OCI-LY1 (cell line): ENCODE measurements at regions not wholly inside any gene's neighbourhood (a gene's known extent, or its start where the extent isn't known, plus 50 kb on each side); places are given as distances from the start of the nearest gene placed in this dataset.

Experiments used
- H2AFZ ChIP-seq: fragments of 200-600 bp; sonication (generic), shearing (Covaris generic); 2 replicates; pipeline ENCODE4 v1.6.0; 2014; ENCODE audit warnings: antibody characterized with exemption, mild to moderate bottlenecking, low read length
- H3F3A ChIP-seq: fragments of 200-600 bp; sonication (generic), shearing (Covaris generic); 2 replicates; pipeline ENCODE4 v1.6.0; 2014; ENCODE audit warnings: mild to moderate bottlenecking, antibody characterized with exemption, low read length, moderate library complexity; ENCODE audit not compliant: insufficient read depth
- H3K27ac ChIP-seq: fragments of 200-600 bp; sonication (generic); 2 replicates; pipeline ENCODE4 v1.5.1; 2014; ENCODE audit warnings: low read length, mixed run types, mild to moderate bottlenecking, low read depth; ENCODE audit not compliant: poor library complexity, severe bottlenecking
- H3K27me3 ChIP-seq: fragments of 200-600 bp; sonication (generic); 2 replicates; pipeline ENCODE4 v1.6.0; 2014; ENCODE audit warnings: antibody characterized with exemption, mild to moderate bottlenecking, low read length, moderate library complexity; ENCODE audit not compliant: insufficient read depth
- H3K36me3 ChIP-seq: fragments of 200-600 bp; sonication (generic); 2 replicates; pipeline ENCODE4 v1.6.1; 2014; ENCODE audit warnings: mild to moderate bottlenecking, antibody characterized with exemption, low read length, moderate library complexity, mixed read lengths; ENCODE audit not compliant: insufficient read depth
- H3K4me1 ChIP-seq: fragments of 200-600 bp; sonication (generic); 2 replicates; pipeline ENCODE4 v1.5.1; 2014; ENCODE audit warnings: mild to moderate bottlenecking, low read length, moderate library complexity; ENCODE audit not compliant: insufficient read depth, severe bottlenecking
- H3K4me2 ChIP-seq: fragments of 200-600 bp; sonication (generic), shearing (Covaris generic); 2 replicates; pipeline ENCODE4 v1.6.1; 2014; ENCODE audit warnings: low read length
- H3K4me3 ChIP-seq: fragments of 200-600 bp; sonication (generic); 2 replicates; pipeline ENCODE4 v1.5.1; 2014; ENCODE audit warnings: low read length, low read depth, mild to moderate bottlenecking, mixed read lengths; ENCODE audit not compliant: poor library complexity, severe bottlenecking
- H3K79me2 ChIP-seq: fragments of 200-600 bp; shearing (Covaris generic); 2 replicates; pipeline ENCODE4 v1.6.1; 2016; ENCODE audit warnings: mixed run types, low read length, mixed read lengths; ENCODE audit not compliant: insufficient read depth
- H3K9ac ChIP-seq: fragments of 200-600 bp; sonication (generic), shearing (Covaris generic); 2 replicates; pipeline ENCODE4 v1.6.1; 2014; ENCODE audit warnings: mild to moderate bottlenecking, low read length, mixed read lengths
- H3K9me2 ChIP-seq: fragments of 200-600 bp; sonication (generic), shearing (Covaris generic); 2 replicates; pipeline ENCODE4 v1.6.1; 2014; ENCODE audit warnings: low read depth, mild to moderate bottlenecking, low read length, mixed read lengths
- H3K9me3 ChIP-seq: fragments of 200-600 bp; shearing (Covaris generic); 2 replicates; pipeline ENCODE4 v1.6.1; 2014; ENCODE audit warnings: low read length, mixed read lengths
- H4K20me1 ChIP-seq: fragments of 200-600 bp; sonication (generic), shearing (Covaris generic); 2 replicates; pipeline ENCODE4 v1.6.0; 2016; ENCODE audit warnings: mild to moderate bottlenecking, low read length; ENCODE audit not compliant: insufficient read depth
- EZH2 ChIP-seq: fragments of 200-600 bp; sonication (generic), shearing (Covaris generic); IDR thresholded peaks from 2 replicates; pipeline ENCODE4 v1.8.0; 2017; ENCODE audit warnings: borderline replicate concordance, mixed run types, mild to moderate bottlenecking, antibody characterized with exemption, low read length, moderate library complexity, mixed read lengths
- TF ChIP-seq, protein P1 (sequence below): fragments of 200-600 bp; sonication (generic), shearing (Covaris generic); IDR thresholded peaks from 2 replicates; pipeline ENCODE4 v1.5.1; 2017; ENCODE audit warnings: mild to moderate bottlenecking, antibody characterized with exemption, low read length, moderate library complexity, mixed read lengths

- Histone ChIP-seq H3K4me2 (no peak overlapping the region), H3K9ac (no peak overlapping the region), H3F3A (no peaks in the 10 kb centered on the region), H2AFZ (no peak overlapping the region), H3K9me2 (no peaks in the 10 kb centered on the region), H4K20me1 (no peaks in the 10 kb centered on the region), H3K79me2 (no peaks in the 10 kb centered on the region), H3K4me3 (no peak overlapping the region), H3K36me3 (no peaks in the 10 kb centered on the region), H3K4me1 (no peaks in the 10 kb centered on the region), H3K27ac (no peak overlapping the region), H3K27me3 (no peaks in the 10 kb centered on the region), H3K9me3 (no peaks in the 10 kb centered on the region)
- TF ChIP-seq, protein P1, sequence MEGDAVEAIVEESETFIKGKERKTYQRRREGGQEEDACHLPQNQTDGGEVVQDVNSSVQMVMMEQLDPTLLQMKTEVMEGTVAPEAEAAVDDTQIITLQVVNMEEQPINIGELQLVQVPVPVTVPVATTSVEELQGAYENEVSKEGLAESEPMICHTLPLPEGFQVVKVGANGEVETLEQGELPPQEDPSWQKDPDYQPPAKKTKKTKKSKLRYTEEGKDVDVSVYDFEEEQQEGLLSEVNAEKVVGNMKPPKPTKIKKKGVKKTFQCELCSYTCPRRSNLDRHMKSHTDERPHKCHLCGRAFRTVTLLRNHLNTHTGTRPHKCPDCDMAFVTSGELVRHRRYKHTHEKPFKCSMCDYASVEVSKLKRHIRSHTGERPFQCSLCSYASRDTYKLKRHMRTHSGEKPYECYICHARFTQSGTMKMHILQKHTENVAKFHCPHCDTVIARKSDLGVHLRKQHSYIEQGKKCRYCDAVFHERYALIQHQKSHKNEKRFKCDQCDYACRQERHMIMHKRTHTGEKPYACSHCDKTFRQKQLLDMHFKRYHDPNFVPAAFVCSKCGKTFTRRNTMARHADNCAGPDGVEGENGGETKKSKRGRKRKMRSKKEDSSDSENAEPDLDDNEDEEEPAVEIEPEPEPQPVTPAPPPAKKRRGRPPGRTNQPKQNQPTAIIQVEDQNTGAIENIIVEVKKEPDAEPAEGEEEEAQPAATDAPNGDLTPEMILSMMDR, result no peak
- TF ChIP-seq EZH2, result no peak
Measured at GRCh38 chr10:88033385-88033784, 170.0 kb downstream of the PTEN start.

DNA sequence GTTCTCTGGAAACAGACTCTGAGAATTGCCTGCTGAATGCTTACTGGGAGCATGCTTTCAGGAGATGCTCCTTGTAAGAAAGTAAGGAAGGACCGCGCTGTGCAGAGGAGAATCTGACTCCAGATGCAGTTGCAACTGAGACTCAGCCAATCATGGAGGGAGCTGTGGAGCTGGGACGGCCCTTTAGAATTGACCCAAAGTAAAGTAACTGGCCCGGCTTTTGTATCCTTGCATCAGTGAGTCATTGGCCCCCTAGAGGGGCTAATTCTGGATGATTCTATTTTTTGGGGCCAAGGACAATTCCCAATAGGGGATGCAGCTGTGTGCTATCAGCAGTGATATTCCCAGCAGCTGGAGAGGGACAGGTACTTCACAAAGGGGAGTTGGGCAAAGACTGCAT is 170.4 kb downstream of the PTEN start:
- no peaks in the 10 kb centered on the region for H4K20me1 ChIP-seq
- H3K9ac ChIP-seq, result no peak overlapping the region
- H3K9me2 ChIP-seq, result no peaks in the 10 kb centered on the region
- no peaks in the 10 kb centered on the region for H3F3A ChIP-seq
- H3K9me3 ChIP-seq, result no peaks in the 10 kb centered on the region
- H3K79me2 ChIP-seq, result no peaks in the 10 kb centered on the region
- H3K27ac ChIP-seq, result no peak overlapping the region
- no peaks in the 10 kb centered on the region for H3K36me3 ChIP-seq
- no peak overlapping the region for H3K4me2 ChIP-seq
- no peaks in the 10 kb centered on the region for H3K27me3 ChIP-seq
- TF ChIP-seq EZH2, result no peak
- TF ChIP-seq, protein P1, result no peak
- H3K4me3 ChIP-seq, result no peak overlapping the region
- no peak overlapping the region for H2AFZ ChIP-seq
- H3K4me1 ChIP-seq, result no peaks in the 10 kb centered on the region

- Histone ChIP-seq H3F3A (no peaks in the 10 kb centered on the region), H2AFZ (no peak overlapping the region), H3K79me2 (no peaks in the 10 kb centered on the region), H3K9ac (no peak overlapping the region), H3K27ac (no peak overlapping the region), H3K27me3 (no peaks in the 10 kb centered on the region), H3K9me2 (no peaks in the 10 kb centered on the region), H3K4me3 (no peak overlapping the region), H3K9me3 (no peaks in the 10 kb centered on the region), H3K36me3 (no peaks in the 10 kb centered on the region), H3K4me1 (no peaks in the 10 kb centered on the region), H4K20me1 (no peaks in the 10 kb centered on the region), H3K4me2 (no peak overlapping the region)
- TF ChIP-seq, protein P1, result no peak
Measured at GRCh38 chr10:88036126-88036525, 172.7 kb downstream of the PTEN start.
